ENCODE measurements at regions not wholly inside any gene's neighbourhood (a gene's known extent, or its start where the extent isn't known, plus 50 kb on each side); places are given as distances from the start of the nearest gene placed in this dataset.

- Histone ChIP-seq H3K27ac (no peak overlapping the region), H3K4me1 (peaks cover 19 to 20% of the 10 kb centered on the region in 2 donors), H3K36me3 (no peaks in the 10 kb centered on the region), H3K27me3 (no peaks in the 10 kb centered on the region), H3K4me3 (replicated peaks in 1 of 3) (no peak overlapping the region), H3K9me3 (no peaks in the 10 kb centered on the region)
- WGBS, 2 donors = 57 to 69% methylated on average over 2 of the region's 2 CpGs
- intact Hi-C loops (cut with DNase I) = no loop called here
- TF ChIP-seq POLR2A (IDR thresholded peaks at IDR 0.05) (no peak), CTCF (IDR thresholded peaks at IDR 0.05) (no peak)
- DNase-seq = no peak
These were observed 934.5 kb upstream of the MIR17HG start for GRCh38 chr13:90412980-90413379.

GRCh38 chr13:90413548-90413947 is 933.9 kb upstream of the MIR17HG start:
- no peak for TF ChIP-seq CTCF (IDR thresholded peaks at IDR 0.05)
- no peak for TF ChIP-seq POLR2A (IDR thresholded peaks at IDR 0.05)
- H3K9me3 ChIP-seq = no peaks in the 10 kb centered on the region
- H3K27me3 ChIP-seq = no peaks in the 10 kb centered on the region
- intact Hi-C loops (cut with DNase I) = no loop called here
- no peak overlapping the region for H3K27ac ChIP-seq
- 0% methylated on average over 1 of the region's 1 CpG for WGBS, 2 donors
- no peak for DNase-seq
- H3K4me3 ChIP-seq (replicated peaks in 1 of 3) = no peak overlapping the region
- no peaks in the 10 kb centered on the region for H3K36me3 ChIP-seq
- H3K4me1 ChIP-seq = peaks cover 19 to 20% of the 10 kb centered on the region in 2 donors

GRCh38 chr13:90414691-90415596 is 932.5 kb upstream of the MIR17HG start:
- intact Hi-C loops (cut with DNase I) = no loop called here
- no peak for DNase-seq
- Histone ChIP-seq H3K4me3 (replicated peaks in 1 of 3) (no peak overlapping the region), H3K9me3 (no peaks in the 10 kb centered on the region), H3K4me1 (peaks cover 19 to 20% of the 10 kb centered on the region in 2 donors), H3K27ac (no peak overlapping the region), H3K27me3 (no peaks in the 10 kb centered on the region), H3K36me3 (no peaks in the 10 kb centered on the region)
- TF ChIP-seq CTCF (IDR thresholded peaks at IDR 0.05) = no peak
- TF ChIP-seq POLR2A (IDR thresholded peaks at IDR 0.05) = no peak
- 79 to 86% methylated on average over 3 of the region's 3 CpGs for WGBS, 2 donors

DNA sequence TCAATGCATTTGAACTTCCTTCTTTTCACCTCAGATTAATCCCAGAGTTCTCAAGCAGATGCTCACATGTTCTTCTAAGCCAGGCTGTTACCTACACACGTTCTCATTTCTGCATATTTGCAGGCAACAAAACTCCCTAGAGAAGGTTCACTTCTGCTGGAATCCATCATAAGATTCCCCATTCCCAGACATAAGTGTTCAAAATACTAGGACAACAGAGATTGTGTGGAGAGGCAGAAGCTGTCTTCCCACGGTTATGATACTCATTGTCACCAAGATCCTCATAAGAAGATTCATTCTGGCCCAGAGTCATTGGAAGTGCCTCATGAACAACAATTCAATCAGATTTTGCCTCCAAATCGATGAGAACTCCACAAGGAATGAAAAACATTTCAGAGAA is 931.6 kb upstream of the MIR17HG start:
- Histone ChIP-seq H3K36me3 (no peaks in the 10 kb centered on the region), H3K27me3 (no peaks in the 10 kb centered on the region), H3K9me3 (no peaks in the 10 kb centered on the region), H3K4me1 (peaks cover 19 to 20% of the 10 kb centered on the region in 2 donors), H3K27ac (peak overlapping the region in 2 of 3 donors; percentile 21 to 56), H3K4me3 (replicated peaks in 1 of 3) (no peak overlapping the region)
- DNase-seq = no peak
- intact Hi-C loops (cut with DNase I) = no loop called here
- TF ChIP-seq POLR2A (IDR thresholded peaks at IDR 0.05) (no peak), CTCF (IDR thresholded peaks at IDR 0.05) (no peak)
- 69 to 75% methylated on average over 3 of the region's 3 CpGs for WGBS, 2 donors

DNA sequence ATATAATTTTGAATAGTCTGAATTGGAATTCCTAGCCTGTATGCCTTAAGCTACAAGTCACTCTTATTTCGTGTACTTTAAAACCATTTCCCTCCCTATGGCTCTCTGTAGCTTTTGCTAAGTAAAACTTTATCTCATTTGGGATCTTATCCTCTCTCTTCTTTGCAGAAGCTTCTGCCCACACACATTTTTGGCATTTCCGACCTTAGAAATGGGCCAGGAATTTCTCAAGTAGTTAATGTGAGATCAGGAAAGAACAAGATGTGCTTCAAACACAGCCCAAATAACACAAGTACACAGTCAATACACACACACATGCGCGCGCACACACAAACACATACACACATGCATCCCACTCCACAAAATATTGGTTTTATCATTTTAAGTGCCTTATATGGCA is 931.0 kb upstream of the MIR17HG start:
- no peaks in the 10 kb centered on the region for H3K27me3 ChIP-seq
- DNase-seq = peak; percentile 83 to 85
- peak overlapping the region; percentile 21 to 56 (median 45) for H3K27ac ChIP-seq
- H3K36me3 ChIP-seq = no peaks in the 10 kb centered on the region
- TF ChIP-seq CTCF (IDR thresholded peaks at IDR 0.05) = no peak
- TF ChIP-seq POLR2A (IDR thresholded peaks at IDR 0.05) = no peak
- WGBS, 2 donors = 46 to 49% methylated on average over 5 of the region's 5 CpGs
- H3K4me1 ChIP-seq = peaks cover 19 to 20% of the 10 kb centered on the region in 2 donors
- intact Hi-C loops (cut with DNase I) = no loop called here
- no peak overlapping the region for H3K4me3 ChIP-seq (replicated peaks in 1 of 3)
- H3K9me3 ChIP-seq = no peaks in the 10 kb centered on the region

Data from thyroid gland (tissue), 4 donors.